COLO668 (cell line): ENCODE measurements at regions not wholly inside any gene's neighbourhood (a gene's known extent, or its start where the extent isn't known, plus 50 kb on each side); places are given as distances from the start of the nearest gene placed in this dataset.

ENCODE experiments used
- DNase-seq: peaks from one replicate; lab custom pipeline; 2025; ENCODE audit not compliant: unreplicated experiment; lab: John Stamatoyannopoulos, UW

DNA sequence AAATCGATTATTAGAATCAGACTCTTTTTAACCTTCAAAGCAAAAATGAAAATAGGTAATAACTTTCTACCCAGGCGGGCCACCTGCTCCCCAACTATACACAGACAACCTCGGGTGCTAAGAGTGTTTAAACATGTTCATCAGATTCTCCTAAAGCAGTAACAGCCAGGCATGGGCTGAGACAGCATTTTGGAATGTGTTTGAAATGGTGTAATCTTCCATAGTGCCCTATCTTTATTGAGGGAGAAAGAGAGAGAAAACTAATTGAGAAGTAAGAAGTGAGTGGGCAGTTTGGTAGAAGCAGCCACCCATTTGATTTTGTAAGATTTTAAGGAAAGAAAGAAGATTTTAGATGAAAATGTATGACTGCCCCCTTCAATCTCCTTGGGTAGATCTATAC, 196.1 kb upstream of the CTAGE1 start:
- no peak for DNase-seq

- DNase-seq, result no peak
Measured at GRCh38 chr18:22623513-22623912, 205.8 kb upstream of the CTAGE1 start.

GRCh38 chr18:22624176-22624575, 206.5 kb upstream of the CTAGE1 start:
- no peak for DNase-seq

DNA sequence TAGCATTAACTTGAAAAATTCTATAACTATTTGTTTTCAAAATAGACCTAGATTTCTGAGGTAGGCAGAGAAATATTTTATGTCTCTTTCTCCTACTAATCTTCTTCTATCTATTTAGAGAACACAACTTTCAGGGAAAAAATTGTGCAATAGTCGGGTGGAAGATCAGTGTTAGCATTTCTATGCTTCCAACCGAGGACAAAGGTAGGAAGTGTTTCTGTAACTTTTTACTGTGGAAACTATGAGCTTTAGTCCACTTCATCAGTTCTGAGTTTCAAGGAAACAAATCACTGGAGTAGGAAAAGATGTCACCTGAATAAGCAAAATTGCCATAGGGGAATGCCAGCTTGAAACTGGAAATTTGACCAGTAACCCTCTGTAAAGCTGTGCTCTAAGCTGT, 207.7 kb upstream of the CTAGE1 start:
- DNase-seq, result no peak

DNA sequence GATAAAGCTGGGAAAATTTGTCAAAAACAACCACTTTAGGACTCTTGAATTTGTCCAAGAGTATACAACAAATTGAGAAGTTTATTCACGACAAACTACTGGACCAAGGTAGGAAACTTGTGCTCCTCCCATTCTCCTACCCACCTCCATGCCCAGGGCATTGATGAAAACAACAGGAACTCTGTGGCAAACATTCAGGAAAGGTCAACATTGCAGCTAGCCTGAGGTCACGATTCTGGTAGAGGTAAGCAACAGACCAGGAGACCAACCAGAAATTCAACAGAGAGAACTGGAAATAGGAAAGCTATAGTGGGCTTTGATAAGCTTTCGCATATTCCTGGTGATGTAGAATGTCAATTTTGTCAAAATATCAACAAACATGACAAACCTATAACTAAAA, 209.1 kb upstream of the CTAGE1 start:
- no peak for DNase-seq

DNA sequence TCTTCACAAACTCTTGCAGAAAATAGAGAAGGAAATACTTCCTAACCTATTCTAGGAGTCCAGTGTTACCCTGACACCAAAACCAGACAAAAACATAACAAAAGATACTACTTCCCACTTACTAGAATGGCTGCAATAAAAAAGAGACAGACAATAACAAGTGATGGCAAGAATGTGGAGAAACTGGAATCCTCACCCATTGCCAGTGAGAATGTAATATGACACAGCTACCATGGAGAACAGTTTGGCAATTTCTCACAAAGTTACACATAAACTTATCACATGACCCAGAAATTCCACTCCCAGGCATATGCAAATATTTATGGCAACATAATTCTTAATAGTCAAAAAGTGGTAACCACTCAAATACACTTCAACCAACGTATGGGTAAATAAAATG, 209.8 kb upstream of the CTAGE1 start:
- no peak for DNase-seq

GRCh38 chr18:22628795-22629510, 211.2 kb upstream of the CTAGE1 start:
- DNase-seq, result no peak

DNA sequence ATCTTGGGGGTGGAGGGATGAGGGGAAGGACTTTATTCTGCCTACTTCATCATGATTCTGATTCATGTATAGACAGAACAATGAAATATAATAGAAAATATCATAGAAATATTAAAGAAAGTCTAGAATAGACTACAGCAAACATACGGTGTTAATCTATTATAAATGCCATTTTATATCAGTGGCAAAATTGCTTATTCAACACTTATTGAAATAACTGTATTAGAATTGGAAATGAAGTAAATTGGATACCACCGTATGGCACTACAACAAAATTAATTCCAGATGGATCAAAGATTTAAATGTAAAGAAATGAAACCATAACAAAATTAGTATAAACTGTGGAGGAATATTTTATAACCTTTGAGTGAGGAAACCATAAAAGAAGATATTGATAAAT, 213.3 kb upstream of the CTAGE1 start:
- DNase-seq, result no peak

GRCh38 chr18:22632191-22632590, 214.5 kb upstream of the CTAGE1 start:
- DNase-seq, result no peak

DNA sequence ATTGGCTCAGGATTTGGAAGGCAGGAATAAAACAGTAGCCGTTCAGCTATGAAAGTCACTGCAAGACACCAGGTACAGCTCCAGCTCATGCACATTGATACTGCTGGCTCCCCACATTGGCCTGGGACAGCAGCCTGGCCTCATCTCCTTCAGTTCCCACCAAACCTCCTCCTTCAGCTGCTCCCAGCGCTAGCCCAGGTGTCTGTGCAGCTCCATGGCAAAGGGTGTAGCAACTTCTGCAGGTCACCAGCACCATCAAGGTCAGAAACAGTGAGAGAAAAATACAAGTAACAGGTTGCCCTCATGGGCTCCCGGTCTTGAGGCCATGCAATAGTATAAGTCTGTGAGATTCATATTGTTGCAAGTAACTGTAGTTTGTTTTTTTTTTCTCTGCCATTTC, 216.7 kb upstream of the CTAGE1 start:
- DNase-seq, result no peak

- DNase-seq, result no peak
Measured at GRCh38 chr18:22637787-22638186, 220.1 kb upstream of the CTAGE1 start.

- no peak for DNase-seq
Measured at GRCh38 chr18:22639026-22639463, 221.3 kb upstream of the CTAGE1 start.

GRCh38 chr18:22639561-22639960, 221.8 kb upstream of the CTAGE1 start:
- no peak for DNase-seq

DNA sequence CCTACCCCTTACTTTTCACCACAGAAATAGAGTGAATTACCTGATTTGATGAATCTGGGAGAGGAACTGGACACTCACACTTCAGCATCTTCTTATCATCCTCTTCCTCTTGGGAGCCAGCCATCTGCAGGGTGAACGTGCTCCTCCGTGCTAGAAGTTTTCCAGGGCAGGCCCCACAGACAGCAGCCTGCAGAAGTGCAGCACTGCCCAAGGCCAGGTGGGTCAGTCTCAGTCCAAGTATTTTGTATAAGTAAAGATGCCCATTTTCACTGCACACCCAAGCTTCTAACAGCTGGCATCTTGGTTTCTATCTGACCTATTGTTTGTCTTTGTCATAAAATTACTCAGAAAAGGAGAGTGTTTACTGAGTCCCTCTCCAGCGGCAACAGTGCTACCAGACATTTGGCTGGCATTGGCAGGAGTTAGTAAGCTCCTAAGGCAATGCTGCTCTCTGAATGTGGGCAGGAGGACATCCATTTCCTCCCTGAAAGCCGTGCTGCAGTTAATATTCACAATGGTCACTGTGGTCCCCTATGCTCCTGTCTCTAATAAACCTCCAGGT, 222.6 kb upstream of the CTAGE1 start:
- no peak for DNase-seq

DNA sequence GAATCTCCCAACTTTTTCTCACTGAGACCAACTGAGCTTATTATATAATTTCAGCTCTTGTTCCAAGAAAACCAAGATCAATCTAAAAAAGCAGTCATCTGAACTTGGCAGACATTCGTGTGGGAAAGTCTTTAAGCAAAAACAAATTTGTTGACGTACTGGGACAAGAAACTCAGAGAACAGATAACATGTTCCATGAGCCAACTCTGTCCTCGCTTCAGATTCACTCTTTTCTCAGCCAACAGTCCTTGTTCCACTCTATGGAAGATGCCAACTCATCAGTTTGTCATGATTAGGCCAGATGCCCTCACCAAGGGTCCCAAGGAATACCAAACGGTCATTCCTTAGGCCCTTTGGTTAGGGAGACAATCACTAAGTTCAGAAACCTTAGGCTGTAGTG, 224.2 kb upstream of the CTAGE1 start:
- no peak for DNase-seq

DNA sequence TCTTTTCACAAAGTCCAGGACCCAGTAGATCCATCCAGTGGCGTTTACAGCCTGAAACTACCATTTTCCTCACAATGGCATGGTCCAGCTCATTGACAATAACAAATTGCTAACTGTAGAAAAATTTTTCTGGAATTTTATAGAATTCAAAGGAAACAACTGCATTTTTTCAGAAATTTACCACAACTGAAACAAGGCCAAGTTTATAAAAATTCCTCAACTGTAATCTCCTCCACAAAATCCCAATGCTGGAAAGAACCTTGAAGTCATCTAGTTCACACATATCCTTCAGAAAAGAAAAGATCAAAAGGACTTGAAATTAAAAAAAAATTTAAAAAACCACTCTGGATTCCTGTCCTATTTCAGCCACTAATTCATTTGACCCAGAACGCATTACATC, 226.0 kb upstream of the CTAGE1 start:
- DNase-seq, result no peak

DNA sequence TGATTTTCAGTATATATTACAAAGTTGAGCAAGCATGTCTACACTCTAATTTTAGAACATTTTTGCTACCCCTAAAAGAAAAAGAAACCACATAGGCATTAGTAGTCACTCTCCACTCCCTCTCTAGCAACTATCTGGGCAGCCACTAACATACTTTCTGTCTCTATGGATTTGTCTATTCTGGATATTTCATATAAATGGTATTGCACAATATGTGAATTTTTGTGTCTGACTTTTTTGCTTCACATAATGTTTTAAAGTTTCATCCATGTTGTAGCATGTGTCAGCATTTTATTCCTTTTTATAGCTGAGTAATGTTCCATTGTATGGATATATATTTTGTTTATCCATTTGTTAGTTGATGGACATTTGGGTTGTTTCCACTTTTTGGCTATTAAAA, 232.5 kb upstream of the CTAGE1 start:
- DNase-seq, result no peak

DNA sequence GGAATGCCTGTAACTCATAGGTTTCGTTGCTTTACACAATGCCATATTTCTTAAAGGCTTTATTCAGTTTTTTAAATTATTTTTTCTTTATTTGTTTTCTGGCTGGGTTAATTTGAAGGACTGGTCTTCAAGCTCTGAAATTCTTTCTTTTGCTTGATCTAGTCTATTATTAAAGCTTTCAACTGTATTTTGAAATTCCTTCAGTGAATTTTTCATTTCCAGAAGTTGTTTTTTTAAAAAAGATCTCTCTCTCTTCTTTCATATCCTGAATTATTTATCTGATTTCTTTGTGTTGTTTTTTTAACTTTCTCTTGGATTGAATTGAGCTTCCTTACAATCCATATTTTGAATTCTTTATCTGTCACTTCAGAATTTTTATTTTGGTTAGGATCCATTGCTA, 239.9 kb upstream of the CTAGE1 start:
- no peak for DNase-seq

DNA sequence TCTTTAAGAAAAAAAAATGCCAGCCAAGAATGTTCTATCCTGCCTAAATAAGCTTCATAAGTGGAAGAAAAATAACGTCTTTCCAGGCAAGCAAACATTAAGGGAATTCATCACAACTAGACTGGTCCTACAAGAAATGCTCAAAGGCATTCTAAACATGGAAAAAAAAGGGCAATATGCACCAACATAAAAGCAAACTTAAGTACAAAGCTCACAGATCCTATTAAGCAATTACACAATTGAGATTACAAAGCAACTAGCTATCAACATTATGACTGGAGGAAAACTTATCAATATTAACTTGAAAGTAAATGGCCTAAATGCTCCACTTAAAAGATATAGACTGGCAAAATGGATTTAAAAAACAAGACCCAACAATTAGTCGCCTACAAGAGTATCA, 240.6 kb upstream of the CTAGE1 start:
- DNase-seq, result no peak

- DNase-seq, result no peak
Measured at GRCh38 chr18:22663378-22663777, 245.7 kb upstream of the CTAGE1 start.

- DNase-seq, result no peak
Measured at GRCh38 chr18:22666411-22666940, 248.8 kb upstream of the CTAGE1 start.

- DNase-seq, result no peak
Measured at GRCh38 chr18:22667156-22667555, 249.4 kb upstream of the CTAGE1 start.
